ENCODE measurements at regions not wholly inside any gene's neighbourhood (a gene's known extent, or its start where the extent isn't known, plus 50 kb on each side); places are given as distances from the start of the nearest gene placed in this dataset.
"Not testable (repeated sequence)": the region's sequence is repeated elsewhere in the genome, so short reads cannot be mapped to it uniquely, and the experiment has no call there.

DNA sequence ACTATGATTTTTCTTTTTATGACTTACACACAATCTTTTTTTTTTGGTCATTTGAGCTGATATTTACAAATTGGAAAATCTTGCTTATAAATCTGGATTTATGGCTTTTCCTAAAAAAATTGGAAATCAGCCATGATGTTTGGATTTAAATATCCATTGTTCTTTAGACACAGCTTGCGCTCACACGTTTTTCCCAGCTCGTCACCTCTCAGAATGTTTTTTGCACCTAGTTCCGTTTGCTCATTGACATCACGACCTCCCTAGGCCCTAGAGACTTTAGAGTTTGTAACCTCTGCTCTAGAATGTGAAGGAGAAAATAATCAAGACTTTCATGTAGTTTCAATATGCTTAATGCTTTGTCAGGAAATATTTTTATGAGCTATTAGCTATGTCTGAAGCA, 930.5 kb downstream of the TLE4 start:
- no peak for DNase-seq

DNA sequence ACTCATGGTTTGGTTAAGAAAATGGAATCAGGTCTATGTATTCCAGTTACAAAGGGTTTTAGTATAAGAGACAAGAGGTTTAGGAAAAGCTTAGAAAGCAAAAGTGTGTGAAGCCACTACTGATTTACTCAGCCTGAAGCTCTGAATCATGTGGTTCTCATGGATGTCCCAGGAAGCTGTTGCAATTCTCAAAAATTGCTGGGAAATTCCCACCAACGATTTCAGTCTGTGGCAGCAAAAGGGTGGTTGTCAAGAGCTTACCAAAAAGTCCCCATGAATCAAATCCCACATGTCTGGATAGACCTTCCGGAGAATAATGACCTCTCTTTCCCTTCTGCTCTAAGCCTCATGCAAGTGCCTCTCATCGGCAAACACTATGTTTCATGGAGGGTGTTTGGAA, 929.9 kb downstream of the TLE4 start:
- no peak for DNase-seq

DNA sequence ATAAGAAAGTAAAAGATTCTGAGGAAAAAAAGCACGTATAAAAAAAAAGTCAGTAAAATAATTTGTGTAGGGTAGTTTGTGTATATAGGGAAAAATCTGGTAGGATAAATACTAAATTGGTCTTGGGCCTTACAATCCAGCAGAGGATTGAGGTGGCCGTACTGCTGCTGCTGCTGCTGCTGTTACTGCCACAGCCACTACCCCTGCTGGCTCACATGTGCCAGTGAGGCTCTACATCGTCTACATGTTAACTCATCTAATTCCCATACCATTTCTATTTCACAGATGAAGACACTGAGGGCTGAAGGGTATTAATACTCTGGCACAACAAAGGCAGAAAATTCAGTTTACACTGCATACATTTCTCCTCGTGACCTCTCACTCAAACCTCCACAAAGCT, 928.5 kb downstream of the TLE4 start:
- no peak for DNase-seq

DNA sequence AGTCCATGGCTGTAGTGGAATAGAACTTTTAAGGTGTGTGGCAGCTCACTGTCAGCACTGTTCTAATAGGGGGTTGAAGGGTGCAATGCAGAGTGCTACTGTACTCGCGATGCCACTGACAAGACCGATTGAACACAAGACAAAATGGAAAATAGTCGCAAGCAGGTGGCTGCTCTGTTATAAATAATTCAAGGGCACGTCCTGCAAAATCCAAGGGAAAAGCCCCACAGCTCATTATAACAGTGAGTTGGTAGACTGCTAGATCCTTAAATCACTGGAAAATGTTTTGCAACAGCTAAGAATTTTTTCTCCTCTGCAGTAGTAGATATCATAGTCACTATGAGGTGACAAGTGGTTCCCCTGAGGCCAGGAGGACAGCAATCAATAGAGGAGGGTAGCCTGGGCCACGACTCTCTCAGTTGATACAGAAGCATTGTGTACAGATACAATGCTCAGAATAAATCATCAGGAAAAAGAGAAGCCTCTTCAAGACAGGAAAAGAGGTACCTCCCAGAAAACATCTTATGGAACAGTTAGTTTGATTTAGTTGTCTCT, 926.3 kb downstream of the TLE4 start:
- no peak for DNase-seq

DNA sequence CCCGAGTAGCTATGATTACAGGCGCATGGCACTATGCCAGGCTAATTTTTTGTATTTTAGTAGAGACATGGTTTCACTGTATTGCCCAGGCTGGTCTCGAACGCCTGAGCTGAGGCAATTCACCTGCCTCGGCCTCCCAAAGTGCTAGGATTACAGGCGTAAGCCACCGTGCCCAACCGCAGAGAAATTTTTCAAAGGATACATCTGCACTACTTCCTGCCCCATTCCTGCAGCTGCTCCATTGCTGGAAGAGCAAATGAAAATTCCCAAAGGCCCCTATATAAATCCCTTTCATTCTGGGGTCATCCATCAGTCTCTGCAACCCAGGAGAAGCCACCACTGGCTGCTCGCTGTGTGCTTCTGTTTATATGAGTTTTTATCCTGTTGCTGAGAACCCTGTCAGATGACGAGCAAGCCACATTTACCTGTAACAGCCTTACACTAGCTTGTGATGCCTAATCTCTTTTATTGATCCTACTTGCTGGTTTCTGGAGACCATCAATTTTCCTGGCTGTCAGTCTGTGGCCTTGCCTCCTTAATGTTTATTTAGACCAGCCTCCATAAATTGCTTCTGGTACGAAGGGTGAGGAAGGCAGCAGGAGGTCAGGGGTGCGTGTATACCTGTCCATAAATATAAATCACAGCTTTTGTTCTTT, 925.3 kb downstream of the TLE4 start:
- no peak for DNase-seq

DNA sequence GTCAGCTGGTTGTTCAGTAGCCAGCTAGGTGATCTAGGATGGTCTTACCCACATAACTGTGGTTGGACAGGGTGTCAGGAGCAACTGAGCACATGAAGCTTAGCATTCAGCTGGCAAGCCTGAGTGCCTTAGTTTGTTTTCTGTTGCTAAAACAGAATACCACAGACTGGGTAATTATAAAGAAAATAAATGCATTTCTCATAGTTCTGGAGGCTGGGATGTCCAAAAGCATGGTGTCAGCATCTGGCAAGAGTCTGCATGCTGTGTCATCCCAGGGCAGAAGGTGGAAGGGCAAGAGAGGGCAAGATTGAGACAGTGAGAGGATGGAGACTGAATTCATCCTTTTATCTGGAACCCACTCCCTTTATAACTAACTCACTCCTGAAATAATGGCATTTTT, 921.5 kb downstream of the TLE4 start:
- no peak for DNase-seq

DNA sequence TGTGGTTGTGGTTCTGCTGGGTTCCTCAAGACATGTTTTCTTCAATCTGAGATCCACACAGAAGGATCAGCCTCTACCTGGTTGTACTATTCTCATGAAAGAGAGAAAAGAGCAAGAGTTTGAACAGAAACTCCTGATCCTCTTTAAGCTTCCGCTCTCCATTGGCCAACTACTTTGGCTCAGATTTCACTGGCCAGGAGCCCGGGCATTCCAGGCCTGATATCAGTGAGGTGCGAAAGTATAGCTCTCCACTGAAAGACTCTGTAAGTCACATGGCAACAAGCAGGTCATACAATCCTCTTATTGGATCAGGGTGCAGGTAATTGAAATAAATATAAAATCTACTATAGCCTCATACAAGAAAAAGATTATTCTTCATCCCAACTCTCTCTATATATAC, 920.5 kb downstream of the TLE4 start:
- DNase-seq = no peak

DNA sequence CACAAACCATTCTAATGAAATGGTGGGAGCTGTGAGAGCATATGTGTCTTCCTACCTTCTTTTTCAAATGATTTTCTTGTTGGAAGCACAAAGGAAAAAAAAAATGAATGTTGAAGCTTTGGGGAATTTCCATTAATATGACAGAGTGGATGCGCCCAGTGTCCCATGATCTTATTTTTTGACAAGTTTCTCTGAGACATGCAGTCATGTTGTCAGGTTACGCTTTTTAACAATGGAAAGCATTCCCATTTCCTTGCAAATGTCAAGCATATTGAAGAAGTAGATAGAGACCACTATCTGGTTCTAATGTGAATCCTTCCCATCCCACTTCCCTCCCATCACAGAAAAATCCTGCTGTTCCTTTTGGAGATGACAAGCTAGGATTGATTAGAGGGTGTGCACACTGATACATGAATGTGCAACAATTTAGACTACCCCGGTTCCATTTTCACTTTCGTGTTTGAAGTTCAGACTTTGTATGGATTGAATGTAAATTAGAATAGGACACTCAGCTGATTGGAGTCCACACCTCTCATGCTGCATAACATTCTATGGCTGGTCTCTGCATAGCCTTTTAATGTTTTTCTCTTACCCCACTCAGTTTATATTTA, 919.4 kb downstream of the TLE4 start:
- no peak for DNase-seq

DNA sequence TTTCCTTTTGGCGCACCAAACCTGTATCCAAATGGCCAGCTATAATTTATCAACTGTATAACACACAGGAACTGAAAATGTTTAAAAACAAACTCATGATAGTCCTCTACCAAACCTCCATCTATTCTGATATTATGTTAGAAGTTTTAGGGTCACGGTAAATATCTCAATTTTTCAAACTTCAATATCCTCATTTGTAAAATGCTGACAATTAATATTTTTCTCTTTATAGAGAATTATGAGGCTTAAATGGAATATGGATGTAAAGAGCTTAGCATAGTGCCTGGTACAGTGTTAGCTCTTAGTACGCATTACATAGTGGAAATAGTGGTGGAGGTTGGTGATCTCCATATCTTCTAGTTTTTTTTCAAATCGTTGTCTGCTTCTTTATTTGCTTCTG, 917.6 kb downstream of the TLE4 start:
- no peak for DNase-seq

DNA sequence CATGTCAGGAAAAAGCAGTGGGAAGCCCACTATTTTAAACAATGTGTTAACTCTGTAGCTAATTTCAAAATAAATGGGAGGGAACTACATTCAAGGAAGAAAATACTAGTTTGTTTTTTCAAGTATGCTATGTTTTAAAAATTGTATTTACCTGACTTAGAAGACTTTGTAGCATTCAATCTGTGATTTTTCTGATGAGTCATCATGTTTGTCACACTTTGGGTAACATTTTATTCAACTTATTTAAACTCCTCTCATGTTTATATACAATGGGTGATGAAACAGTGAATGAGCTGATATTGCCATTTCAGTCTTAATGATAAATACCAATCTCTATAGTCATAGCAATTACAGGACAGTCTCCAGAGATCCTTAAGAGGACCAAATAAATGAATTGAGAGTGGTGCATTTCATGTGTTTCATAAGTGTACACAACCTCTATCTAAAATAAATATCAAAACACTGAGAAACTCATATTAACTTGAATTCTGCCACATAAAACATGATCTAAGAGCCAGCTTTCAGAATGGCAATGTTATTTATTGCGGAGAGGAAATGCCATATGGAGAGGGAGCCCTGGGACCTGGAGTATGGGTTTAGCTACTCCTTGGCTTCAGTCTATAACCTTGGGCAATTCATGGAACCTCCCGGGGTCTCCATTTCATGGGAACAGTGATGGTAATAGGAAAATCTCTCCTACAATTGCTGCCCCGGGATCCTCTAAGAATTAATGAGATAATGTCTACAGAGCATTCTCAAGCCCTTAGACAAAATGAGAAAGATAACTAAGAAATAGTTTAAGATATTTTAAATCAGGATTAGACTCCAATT, 913.9 kb downstream of the TLE4 start:
- no peak for DNase-seq

DNA sequence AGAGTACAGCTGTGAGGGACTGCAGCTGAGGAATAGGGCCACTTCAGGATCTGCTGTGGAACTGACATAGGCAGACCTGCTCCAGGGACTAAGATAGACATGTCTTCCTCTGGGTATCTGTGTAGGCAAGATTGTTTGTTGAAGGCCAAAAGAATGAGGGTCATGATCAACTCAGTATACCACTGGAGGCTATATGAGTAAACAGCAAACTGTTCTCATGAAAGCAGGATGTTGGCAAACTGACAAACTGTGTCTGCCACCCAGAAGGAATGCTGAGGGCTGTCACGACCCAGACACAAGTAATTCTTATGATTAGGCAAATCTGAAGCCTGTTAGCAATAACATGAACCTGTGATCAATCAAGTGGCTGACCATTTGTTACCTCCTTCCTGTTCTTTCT, 910.5 kb downstream of the TLE4 start:
- DNase-seq = not testable (repeated sequence)

DNA sequence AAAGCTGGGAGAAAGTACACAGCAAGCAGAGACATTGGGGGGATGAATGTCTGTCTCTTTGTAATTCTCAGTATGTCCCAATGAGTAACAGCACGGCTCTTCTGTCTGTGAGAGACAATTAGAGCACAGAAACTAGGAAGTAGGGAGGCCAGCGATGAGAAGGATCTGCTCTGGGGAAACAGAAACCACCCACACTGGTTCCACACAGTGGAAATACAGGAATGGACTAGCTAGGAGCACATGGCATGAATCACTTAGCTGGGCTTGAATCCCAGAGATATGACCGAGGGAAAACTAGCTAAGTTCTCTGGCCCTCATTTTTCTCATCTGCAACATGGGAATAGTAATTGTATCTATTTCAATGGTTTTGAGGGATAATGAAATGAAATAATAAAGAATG, 895.9 kb downstream of the TLE4 start:
- DNase-seq = no peak

DNA sequence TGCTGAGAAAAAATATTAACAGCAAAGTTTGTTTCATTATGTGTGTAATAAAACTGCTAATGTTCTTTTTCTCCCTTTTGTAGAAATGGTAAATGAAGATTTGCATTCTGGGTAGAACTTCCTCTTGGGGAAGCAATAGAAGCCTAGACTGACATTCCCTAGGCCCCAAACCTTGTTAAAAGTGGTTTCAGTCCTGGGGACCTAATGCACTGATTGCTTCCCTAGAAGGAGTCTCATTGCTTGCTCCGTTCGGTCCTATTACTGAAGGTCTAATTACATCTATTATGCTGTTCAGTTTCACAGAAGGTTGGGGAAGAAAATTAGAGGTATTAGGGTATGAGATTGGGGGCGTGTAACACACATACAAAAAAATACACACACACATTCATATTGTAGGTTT, 893.8 kb downstream of the TLE4 start:
- DNase-seq = no peak

DNA sequence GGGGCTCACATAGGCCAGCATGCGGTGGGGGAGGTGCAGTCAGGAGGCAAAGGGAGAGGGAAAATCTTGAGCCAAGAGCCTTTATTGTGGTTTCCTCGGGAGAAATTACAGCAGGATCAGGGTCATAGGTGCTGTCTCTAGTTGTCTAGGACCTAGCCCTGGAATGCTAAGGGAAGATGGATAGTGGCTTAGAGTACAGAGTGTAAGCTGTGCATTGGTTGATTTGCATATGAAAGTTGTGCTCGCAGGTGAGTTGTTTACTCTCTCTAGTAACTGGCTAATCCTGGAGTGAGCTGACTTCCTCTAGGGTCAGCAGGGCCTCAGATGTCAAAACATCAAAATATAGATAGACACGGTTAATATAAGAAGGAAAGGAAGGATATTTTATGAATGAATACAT, 877.7 kb downstream of the TLE4 start:
- DNase-seq = no peak

DNA sequence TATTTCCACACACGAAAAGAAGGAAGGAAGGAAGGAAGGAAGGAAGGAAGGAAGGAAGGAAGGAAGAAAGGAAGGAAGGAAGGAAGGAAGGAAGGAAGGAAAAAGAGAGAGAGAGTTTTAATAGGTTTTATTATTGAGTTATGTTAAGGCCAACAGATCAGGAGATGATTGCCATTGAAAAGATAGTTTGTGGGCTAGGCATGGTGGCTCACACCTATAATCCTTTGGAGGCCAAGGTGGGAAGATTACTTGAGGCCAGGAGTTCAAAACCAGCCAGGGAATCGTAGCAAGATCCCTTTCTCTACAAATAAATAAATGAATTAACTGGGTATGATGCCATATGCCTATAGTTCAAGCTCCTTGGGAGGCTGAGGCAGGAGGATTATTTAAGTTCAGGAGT, 877.2 kb downstream of the TLE4 start:
- no peak for DNase-seq

DNA sequence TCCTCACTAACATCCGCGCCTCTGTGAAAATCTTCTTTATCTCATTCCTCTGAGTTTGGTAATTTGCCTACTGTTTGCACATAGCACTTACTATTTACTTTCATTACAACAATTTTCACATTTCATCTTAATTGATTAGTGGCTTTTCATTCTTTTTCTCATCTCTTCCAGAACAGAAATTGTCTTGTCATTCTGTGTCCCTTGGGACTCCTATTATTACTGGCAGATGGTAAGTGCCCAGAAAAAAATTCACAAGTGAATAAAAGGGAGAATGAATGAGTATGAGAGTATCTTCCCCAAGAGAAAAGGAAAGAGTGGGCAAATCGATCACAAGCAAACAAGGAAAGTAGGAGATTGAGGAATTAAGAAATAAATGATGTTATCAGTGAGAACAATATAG, 876.1 kb downstream of the TLE4 start:
- DNase-seq = no peak

DNA sequence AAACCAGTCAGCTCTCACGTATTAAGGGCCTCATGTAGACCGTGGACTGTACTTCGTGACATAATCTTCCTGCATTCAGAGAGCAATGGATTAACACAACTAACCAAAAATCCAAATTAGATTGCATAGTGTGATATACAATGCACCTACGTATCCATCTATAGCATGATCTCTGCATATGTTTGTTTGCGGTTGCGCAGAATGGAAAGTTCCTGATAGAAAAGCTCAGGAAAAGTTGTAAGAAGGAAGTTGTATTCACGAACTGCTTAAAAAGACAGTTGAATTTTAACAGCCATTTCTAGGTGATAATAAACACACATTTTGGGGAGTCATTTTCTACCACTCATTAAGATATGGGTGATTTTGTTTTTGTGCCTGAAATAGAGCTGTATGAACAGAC, 869.0 kb downstream of the TLE4 start:
- DNase-seq = no peak

DNA sequence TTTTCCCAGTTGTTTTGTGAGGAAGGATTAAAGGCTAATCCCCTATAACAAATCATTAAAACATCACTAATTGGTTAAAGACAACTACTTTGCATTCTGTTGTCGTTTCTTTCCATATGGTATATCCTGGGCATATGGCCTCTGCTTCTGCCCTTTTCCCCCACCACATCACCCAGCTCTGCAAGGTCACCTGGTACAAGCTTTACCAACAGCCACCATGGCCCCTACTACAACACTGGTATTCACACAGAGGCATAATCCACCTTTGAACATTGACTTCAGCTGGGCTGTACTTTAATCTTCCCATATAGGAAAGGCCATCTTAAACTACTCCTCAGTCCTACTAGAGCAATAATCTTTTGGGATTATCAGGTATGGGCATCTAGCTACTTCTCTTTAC, 866.1 kb downstream of the TLE4 start:
- no peak for DNase-seq

DNA sequence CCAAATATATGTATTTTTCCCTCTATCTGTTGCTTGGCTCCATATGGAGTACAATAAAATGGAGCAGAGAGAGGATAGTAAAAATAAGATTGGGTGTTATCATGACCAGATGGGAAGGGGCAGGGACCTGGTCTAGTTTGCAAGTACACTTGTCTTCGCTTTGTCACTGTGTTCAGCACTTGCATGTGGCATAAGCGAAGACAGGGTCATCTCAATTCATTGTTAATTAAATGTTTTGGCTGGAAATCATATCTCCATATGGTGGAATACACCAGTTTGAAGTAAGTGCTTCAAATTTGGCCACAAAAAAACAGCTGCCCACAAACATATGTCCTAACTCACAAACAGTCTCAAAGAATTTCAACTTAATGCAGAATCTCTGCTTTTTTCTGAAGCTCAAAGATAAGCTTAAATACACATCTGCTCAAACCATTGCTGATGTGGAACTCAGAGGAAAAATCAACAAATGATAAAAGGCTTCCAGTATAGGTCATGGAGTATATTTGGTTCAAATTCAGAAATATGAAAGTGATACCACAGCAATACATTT, 865.4 kb downstream of the TLE4 start:
- no peak for DNase-seq

DNA sequence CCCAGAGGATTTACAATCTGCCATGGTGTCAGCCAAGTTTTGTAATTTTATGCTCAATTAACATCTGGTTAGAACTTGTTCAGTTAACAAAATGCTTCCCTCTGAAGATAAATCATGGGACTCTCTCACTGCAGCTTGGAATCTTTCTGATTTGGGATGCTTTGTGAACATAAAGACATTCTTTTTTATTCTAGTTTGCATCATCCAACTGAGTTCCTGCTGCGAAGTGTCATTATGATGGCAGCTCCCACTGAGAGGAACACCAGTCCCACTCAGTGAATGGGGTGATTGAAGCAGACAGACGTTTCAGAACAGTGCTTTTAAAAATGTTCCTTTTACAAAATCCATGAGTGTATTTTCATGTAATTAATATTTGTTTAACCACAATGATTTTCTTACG, 863.8 kb downstream of the TLE4 start:
- DNase-seq = no peak

DNA sequence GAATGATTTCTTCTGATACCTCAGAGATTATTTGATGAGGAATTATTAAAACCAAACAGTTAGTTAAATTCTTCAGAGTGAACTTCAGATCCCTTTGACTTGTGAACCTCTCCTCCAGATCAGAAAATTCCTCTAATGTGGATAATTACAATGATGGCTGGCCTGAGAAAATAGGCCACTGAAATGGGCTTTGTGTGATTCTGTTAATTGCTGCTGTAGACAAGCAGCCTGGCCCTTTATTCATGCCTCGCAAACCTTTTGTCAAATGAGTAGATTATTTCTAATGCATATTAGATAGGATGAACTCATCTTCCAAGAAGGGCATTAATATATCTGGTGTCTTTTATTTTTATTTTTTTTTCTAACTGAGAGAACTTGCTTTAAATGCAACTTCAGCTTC, 855.2 kb downstream of the TLE4 start:
- DNase-seq = no peak

DNA sequence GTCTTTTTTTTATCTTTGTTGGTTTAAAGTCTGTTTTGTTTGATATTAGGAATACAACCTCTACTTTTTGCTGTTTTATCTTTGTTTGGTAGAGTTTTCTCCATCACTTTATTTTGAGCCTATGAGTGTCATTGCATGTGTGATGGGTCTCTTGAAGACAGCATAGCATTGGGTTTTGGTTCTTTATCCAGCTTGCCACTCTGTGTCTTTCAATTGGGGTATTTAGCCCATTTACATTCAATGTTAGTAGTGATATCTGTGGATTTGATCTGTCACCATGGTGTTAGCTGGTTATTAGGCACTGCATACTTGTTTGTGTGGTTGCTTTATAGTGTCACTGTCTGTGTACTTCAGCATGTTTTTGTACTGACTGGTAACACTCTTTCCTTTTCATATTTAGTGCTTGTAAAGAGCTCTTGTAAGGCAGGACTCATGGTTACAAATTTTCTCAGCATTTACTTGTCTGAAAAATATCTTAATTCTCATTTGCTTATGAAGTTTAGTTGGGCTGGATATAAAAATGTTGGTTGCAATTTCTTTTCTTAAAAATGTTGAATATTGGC, 845.5 kb downstream of the TLE4 start:
- no peak for DNase-seq

DNA sequence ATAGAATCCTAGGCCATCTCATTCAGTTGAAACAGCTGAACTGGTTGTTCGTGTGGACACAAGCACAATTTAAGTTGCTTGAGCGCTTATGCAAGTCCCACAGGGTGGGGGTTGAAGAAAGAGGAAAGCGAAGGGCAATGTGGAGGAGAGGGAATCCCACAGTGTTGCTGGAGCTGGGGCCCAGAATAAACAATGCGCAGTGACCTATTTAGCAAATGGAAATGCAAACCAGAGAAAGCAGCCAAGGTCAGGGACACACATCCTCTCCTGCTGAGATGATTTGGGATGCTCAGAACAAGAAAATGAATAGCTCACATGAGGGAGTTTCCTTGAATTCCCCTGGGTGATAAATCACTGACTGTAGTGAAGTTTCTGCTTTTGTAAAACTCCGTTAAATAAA, 838.3 kb downstream of the TLE4 start:
- DNase-seq = no peak
